GM20000 (cell line): ENCODE measurements at regions not wholly inside any gene's neighbourhood (a gene's known extent, or its start where the extent isn't known, plus 50 kb on each side); places are given as distances from the start of the nearest gene placed in this dataset.
"Not testable (repeated sequence)": the region's sequence is repeated elsewhere in the genome, so short reads cannot be mapped to it uniquely, and the experiment has no call there.

Experiments used
- DNase-seq: peaks from one replicate; pipeline ENCODE4 v3.0.0; 2012; ENCODE audit warnings: low spot score
- CTCF ChIP-seq: IDR thresholded peaks from 2 replicates; pipeline ENCODE4 v1.5.1; 2012; ENCODE audit warnings: mild to moderate bottlenecking, control low read depth; ENCODE audit errors: extremely low read depth, missing control alignments

GRCh38 chr10:15427843-15428414 lies 56.8 kb upstream of the FAM171A1 start:
- peak; percentile 35 for TF ChIP-seq CTCF
- DNase-seq = no peak

- TF ChIP-seq CTCF = no peak
Measured at GRCh38 chr10:15426558-15426957, 55.5 kb upstream of the FAM171A1 start.

GRCh38 chr10:15426115-15426514 lies 55.0 kb upstream of the FAM171A1 start:
- TF ChIP-seq CTCF = no peak
- DNase-seq = no peak

More at GRCh38 chr10:15426558-15426957, 55.5 kb upstream of the FAM171A1 start:
- no peak for DNase-seq

- DNase-seq = not testable (repeated sequence)
Measured at GRCh38 chr10:15421875-15422274, 50.8 kb upstream of the FAM171A1 start.
